ENCODE measurements at regions not wholly inside any gene's neighbourhood (a gene's known extent, or its start where the extent isn't known, plus 50 kb on each side); places are given as distances from the start of the nearest gene placed in this dataset.
"Not testable (repeated sequence)": the region's sequence is repeated elsewhere in the genome, so short reads cannot be mapped to it uniquely, and the experiment has no call there.

GRCh38 chr6:141498977-141499376, 633.7 kb upstream of the GJE1 start:
- DNase-seq (ENCODE audit: low read depth in 2 of 2): no peak

GRCh38 chr6:141492521-141493284, 640.0 kb upstream of the GJE1 start:
- no peak for DNase-seq (ENCODE audit: low read depth in 2 of 2)

- DNase-seq (ENCODE audit: low read depth in 2 of 2): no peak
Measured at GRCh38 chr6:141491684-141492083, 641.0 kb upstream of the GJE1 start.

- no peak for DNase-seq (ENCODE audit: low read depth in 2 of 2)
Measured at GRCh38 chr6:141490982-141491381, 641.7 kb upstream of the GJE1 start.

GRCh38 chr6:141488488-141488887, 644.2 kb upstream of the GJE1 start:
- DNase-seq (ENCODE audit: low read depth in 2 of 2): no peak

- DNase-seq (ENCODE audit: low read depth in 2 of 2): no peak
Measured at GRCh38 chr6:141486942-141487341, 645.8 kb upstream of the GJE1 start.

GRCh38 chr6:141484711-141485110, 648.0 kb upstream of the GJE1 start:
- DNase-seq (ENCODE audit: low read depth in 2 of 2): no peak

GRCh38 chr6:141483598-141484061, 649.1 kb upstream of the GJE1 start:
- peak; percentile 25 to 40 for DNase-seq (ENCODE audit: low read depth in 2 of 2)

- no peak for DNase-seq (ENCODE audit: low read depth in 2 of 2)
Measured at GRCh38 chr6:141482796-141483597, 649.7 kb upstream of the GJE1 start.

- no peak for DNase-seq (ENCODE audit: low read depth in 2 of 2)
Measured at GRCh38 chr6:141475259-141475658, 657.5 kb upstream of the GJE1 start.

- DNase-seq (ENCODE audit: low read depth in 2 of 2): no peak
Measured at GRCh38 chr6:141472162-141472928, 660.4 kb upstream of the GJE1 start.

- DNase-seq (ENCODE audit: low read depth in 2 of 2): no peak
Measured at GRCh38 chr6:141470810-141471209, 661.9 kb upstream of the GJE1 start.

- DNase-seq (ENCODE audit: low read depth in 2 of 2): no peak
Measured at GRCh38 chr6:141467881-141468280, 664.8 kb upstream of the GJE1 start.

- DNase-seq (ENCODE audit: low read depth in 2 of 2): no peak
Measured at GRCh38 chr6:141467041-141467440, 665.7 kb upstream of the GJE1 start.

- no peak for DNase-seq (ENCODE audit: low read depth in 2 of 2)
Measured at GRCh38 chr6:141464896-141465295, 667.8 kb upstream of the GJE1 start.

- no peak for DNase-seq (ENCODE audit: low read depth in 2 of 2)
Measured at GRCh38 chr6:141464490-141464889, 668.2 kb upstream of the GJE1 start.

GRCh38 chr6:141463237-141463977, 669.3 kb upstream of the GJE1 start:
- no peak for DNase-seq (ENCODE audit: low read depth in 2 of 2)

- DNase-seq (ENCODE audit: low read depth in 2 of 2): no peak
Measured at GRCh38 chr6:141460743-141461484, 671.8 kb upstream of the GJE1 start.

GRCh38 chr6:141460245-141460644, 672.5 kb upstream of the GJE1 start:
- DNase-seq (ENCODE audit: low read depth in 2 of 2): not testable (repeated sequence)

GRCh38 chr6:141457984-141458383, 674.7 kb upstream of the GJE1 start:
- DNase-seq (ENCODE audit: low read depth in 2 of 2): not testable (repeated sequence)

GRCh38 chr6:141452354-141452686, 680.4 kb upstream of the GJE1 start:
- DNase-seq (ENCODE audit: low read depth in 2 of 2): no peak

All from stimulated activated CD8-positive, alpha-beta memory T cell treated with anti-CD3 and anti-CD28 coated beads, Interleukin-7, amount 100 ng/mL, for 4 hours (primary cell).